Mammary epithelial cell (primary cell): ENCODE measurements at regions not wholly inside any gene's neighbourhood (a gene's known extent, or its start where the extent isn't known, plus 50 kb on each side); places are given as distances from the start of the nearest gene placed in this dataset.

Source experiments
- EZH2 ChIP-seq: IDR thresholded peaks from 2 replicates; pipeline ENCODE4 v1.6.1; 2012; ENCODE audit warnings: low read length, inconsistent platforms, borderline replicate concordance
- TF ChIP-seq, protein P1 (sequence below), 2 donors: IDR thresholded peaks in 1 of 2; conservative IDR thresholded peaks in 1 of 2; 2 replicates each; pipeline ENCODE4 v1.5.1; 2011 to 2012; ENCODE audit warnings: inconsistent platforms in 2 of 2, low read length in 2 of 2, mild to moderate bottlenecking in 2 of 2, control low read depth in 1 of 2, low read depth in 1 of 2; ENCODE audit not compliant: insufficient read depth in 1 of 2; ENCODE audit errors: extremely low read depth in 1 of 2

GRCh38 chr10:113357681-113358300 is 195.1 kb upstream of the HABP2 start:
- TF ChIP-seq, protein P1, sequence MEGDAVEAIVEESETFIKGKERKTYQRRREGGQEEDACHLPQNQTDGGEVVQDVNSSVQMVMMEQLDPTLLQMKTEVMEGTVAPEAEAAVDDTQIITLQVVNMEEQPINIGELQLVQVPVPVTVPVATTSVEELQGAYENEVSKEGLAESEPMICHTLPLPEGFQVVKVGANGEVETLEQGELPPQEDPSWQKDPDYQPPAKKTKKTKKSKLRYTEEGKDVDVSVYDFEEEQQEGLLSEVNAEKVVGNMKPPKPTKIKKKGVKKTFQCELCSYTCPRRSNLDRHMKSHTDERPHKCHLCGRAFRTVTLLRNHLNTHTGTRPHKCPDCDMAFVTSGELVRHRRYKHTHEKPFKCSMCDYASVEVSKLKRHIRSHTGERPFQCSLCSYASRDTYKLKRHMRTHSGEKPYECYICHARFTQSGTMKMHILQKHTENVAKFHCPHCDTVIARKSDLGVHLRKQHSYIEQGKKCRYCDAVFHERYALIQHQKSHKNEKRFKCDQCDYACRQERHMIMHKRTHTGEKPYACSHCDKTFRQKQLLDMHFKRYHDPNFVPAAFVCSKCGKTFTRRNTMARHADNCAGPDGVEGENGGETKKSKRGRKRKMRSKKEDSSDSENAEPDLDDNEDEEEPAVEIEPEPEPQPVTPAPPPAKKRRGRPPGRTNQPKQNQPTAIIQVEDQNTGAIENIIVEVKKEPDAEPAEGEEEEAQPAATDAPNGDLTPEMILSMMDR (conservative IDR thresholded peaks at IDR 0.05 in 1 of 2, IDR thresholded peaks at IDR 0.05 in 1 of 2; ENCODE audit: extremely low read depth in 1 of 2, insufficient read depth in 1 of 2, low read depth in 1 of 2, low read length in 2 of 2): no peak
- TF ChIP-seq EZH2: no peak
